ENCODE measurements at regions not wholly inside any gene's neighbourhood (a gene's known extent, or its start where the extent isn't known, plus 50 kb on each side); places are given as distances from the start of the nearest gene placed in this dataset.

DNA sequence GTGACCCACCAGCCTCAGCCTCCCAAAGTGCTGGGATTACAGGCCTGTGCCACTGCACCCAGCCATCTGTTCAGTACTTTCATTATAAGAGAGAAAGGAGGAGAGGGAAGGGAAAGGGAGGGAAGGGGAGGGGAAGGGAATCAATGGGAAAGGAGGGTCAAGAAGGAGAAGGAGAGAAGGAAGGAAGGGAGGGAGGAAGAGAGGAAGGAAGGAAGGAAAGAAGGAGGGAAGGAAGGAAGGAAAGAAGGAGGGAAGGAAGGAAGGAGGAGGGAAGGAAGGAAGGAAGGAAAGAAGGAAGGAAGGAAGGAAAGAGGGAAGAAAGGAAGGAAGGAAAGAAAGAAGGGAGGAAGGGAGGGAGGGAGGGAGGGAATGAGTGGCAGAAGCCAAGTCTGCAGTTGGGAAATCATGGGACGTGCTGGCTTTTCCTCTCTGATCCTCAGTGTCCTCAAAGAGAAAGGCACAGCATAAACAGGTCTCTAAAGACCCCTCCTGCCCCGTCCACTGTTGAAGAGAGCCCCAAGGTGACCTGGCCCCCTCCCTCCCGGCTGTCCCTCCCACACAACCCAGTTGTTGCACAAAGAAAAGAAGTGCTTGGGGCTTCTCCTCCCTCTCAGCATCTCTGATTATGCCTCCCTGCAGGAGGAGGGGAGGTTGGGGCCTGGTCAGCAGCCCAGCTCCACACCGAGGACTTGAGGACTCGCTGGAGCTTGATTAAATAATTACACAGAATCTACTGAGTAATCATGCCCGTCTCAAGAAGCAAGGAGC lies 69.1 kb upstream of the TOP1 start:
- TF ChIP-seq POLR2A (IDR thresholded peaks at IDR 0.05; ENCODE audit: low read depth, low read length) (no peak), POLR2AphosphoS5 (IDR thresholded peaks at IDR 0.05; ENCODE audit: low read depth, low read length) (no peak)
